Osteoblast (primary cell): ENCODE measurements at regions not wholly inside any gene's neighbourhood (a gene's known extent, or its start where the extent isn't known, plus 50 kb on each side); places are given as distances from the start of the nearest gene placed in this dataset.

ENCODE experiments used
- DNase-seq: peaks from one replicate; pipeline ENCODE4 v3.0.0; 2011; ENCODE audit warnings: low spot score, mixed read lengths; ENCODE audit not compliant: insufficient read length; ENCODE audit errors: missing footprints
- H2AFZ ChIP-seq: 2 replicates; pipeline ENCODE4 v1.6.0; 2011; ENCODE audit warnings: mild to moderate bottlenecking, low read length
- H3K27ac ChIP-seq: 2 replicates; pipeline ENCODE4 v1.5.1; 2011; ENCODE audit warnings: mild to moderate bottlenecking, low read depth, low read length, moderate library complexity
- H3K27me3 ChIP-seq: 2 replicates; pipeline ENCODE4 v1.6.0; 2012; ENCODE audit warnings: mild to moderate bottlenecking, control low read depth, inconsistent platforms, low read length, moderate library complexity; ENCODE audit not compliant: insufficient read depth
- H3K36me3 ChIP-seq: 2 replicates; pipeline ENCODE4 v1.5.1; 2011; ENCODE audit warnings: mild to moderate bottlenecking, low read length, control low read depth, moderate library complexity; ENCODE audit not compliant: insufficient read depth
- H3K4me1 ChIP-seq: 2 replicates; pipeline ENCODE4 v1.5.1; 2011; ENCODE audit warnings: mild to moderate bottlenecking, low read length, control low read depth, moderate library complexity; ENCODE audit not compliant: insufficient read depth
- H3K4me2 ChIP-seq: 2 replicates; pipeline ENCODE4 v1.6.0; 2011; ENCODE audit warnings: mild to moderate bottlenecking, low read length; ENCODE audit not compliant: insufficient read depth
- H3K4me3 ChIP-seq: fragments of 200-600 bp; sonication (generic); 3 replicates; pipeline ENCODE4 v1.5.1; 2012; ENCODE audit warnings: mild to moderate bottlenecking, low read length, inconsistent platforms; ENCODE audit not compliant: insufficient read depth
- H3K79me2 ChIP-seq: 2 replicates; pipeline ENCODE4 v1.6.0; 2012; ENCODE audit warnings: mild to moderate bottlenecking, low read length, control low read depth, inconsistent platforms; ENCODE audit not compliant: insufficient read depth
- H3K9me3 ChIP-seq: 2 replicates; pipeline ENCODE4 v1.5.1; 2011; ENCODE audit warnings: low read depth, low read length, control low read depth
- H4K20me1 ChIP-seq: 2 replicates; pipeline ENCODE4 v1.6.0; 2012; ENCODE audit warnings: mild to moderate bottlenecking, low read length, control low read depth; ENCODE audit not compliant: insufficient read depth
- CTCF ChIP-seq: IDR thresholded peaks from 2 replicates; pipeline ENCODE4 v1.5.1; 2011; ENCODE audit warnings: mild to moderate bottlenecking, low read depth, low read length, moderate library complexity; ENCODE audit errors: extremely low read depth

- H3K36me3 ChIP-seq: no peaks in the 10 kb centered on the region
- no peaks in the 10 kb centered on the region for H3K4me1 ChIP-seq
- no peak overlapping the region for H3K4me3 ChIP-seq
- no peaks in the 10 kb centered on the region for H4K20me1 ChIP-seq
- no peaks in the 10 kb centered on the region for H3K27me3 ChIP-seq
- TF ChIP-seq CTCF: no peak
- H3K79me2 ChIP-seq: no peaks in the 10 kb centered on the region
- no peak overlapping the region for H2AFZ ChIP-seq
- no peak overlapping the region for H3K4me2 ChIP-seq
- DNase-seq: no peak
- no peaks in the 10 kb centered on the region for H3K9me3 ChIP-seq
- no peak overlapping the region for H3K27ac ChIP-seq
Measured at GRCh38 chr11:127818625-127819024, 768.7 kb downstream of the ETS1 start.

- no peak for TF ChIP-seq CTCF
- H2AFZ ChIP-seq: no peak overlapping the region
- no peaks in the 10 kb centered on the region for H4K20me1 ChIP-seq
- no peak overlapping the region for H3K4me2 ChIP-seq
- H3K79me2 ChIP-seq: no peaks in the 10 kb centered on the region
- H3K27me3 ChIP-seq: no peaks in the 10 kb centered on the region
- no peak overlapping the region for H3K27ac ChIP-seq
- no peaks in the 10 kb centered on the region for H3K9me3 ChIP-seq
- no peaks in the 10 kb centered on the region for H3K4me1 ChIP-seq
- no peak overlapping the region for H3K4me3 ChIP-seq
- DNase-seq: no peak
- no peaks in the 10 kb centered on the region for H3K36me3 ChIP-seq
Measured at GRCh38 chr11:127816962-127817361, 770.4 kb downstream of the ETS1 start.

GRCh38 chr11:127815331-127815730, 772.0 kb downstream of the ETS1 start:
- TF ChIP-seq CTCF: no peak
- Histone ChIP-seq H3K9me3 (no peaks in the 10 kb centered on the region), H3K4me3 (no peak overlapping the region), H4K20me1 (no peaks in the 10 kb centered on the region), H3K4me1 (no peaks in the 10 kb centered on the region), H3K27ac (no peak overlapping the region), H3K79me2 (no peaks in the 10 kb centered on the region), H3K36me3 (no peaks in the 10 kb centered on the region), H2AFZ (no peak overlapping the region), H3K4me2 (no peak overlapping the region), H3K27me3 (no peaks in the 10 kb centered on the region)
- DNase-seq: no peak

GRCh38 chr11:127806501-127806900, 780.9 kb downstream of the ETS1 start:
- Histone ChIP-seq H2AFZ (no peak overlapping the region), H3K4me1 (no peaks in the 10 kb centered on the region), H3K27me3 (no peaks in the 10 kb centered on the region), H3K4me3 (no peak overlapping the region), H3K4me2 (no peak overlapping the region), H3K27ac (no peak overlapping the region), H4K20me1 (no peaks in the 10 kb centered on the region), H3K36me3 (no peaks in the 10 kb centered on the region), H3K79me2 (no peaks in the 10 kb centered on the region), H3K9me3 (no peaks in the 10 kb centered on the region)
- TF ChIP-seq CTCF: no peak
- no peak for DNase-seq
